Testis (tissue), 2 donors: ENCODE measurements at regions not wholly inside any gene's neighbourhood (a gene's known extent, or its start where the extent isn't known, plus 50 kb on each side); places are given as distances from the start of the nearest gene placed in this dataset.

ENCODE experiments used
- CTCF ChIP-seq, 3 experiments: fragments of 450-650 bp in 2 of 3; fragments of 200-600 bp in 1 of 3; sonication (generic) in 1 of 3; IDR thresholded peaks; one replicate each; pipeline ENCODE4 v1.5.1; 2016 to 2019; ENCODE audit warnings: antibody characterized with exemption in 3 of 3, mild to moderate bottlenecking in 2 of 3, moderate library complexity in 1 of 3
- POLR2A ChIP-seq: fragments of 450-650 bp; IDR thresholded peaks from one replicate; pipeline ENCODE4 v1.6.1; 2017; ENCODE audit warnings: antibody characterized with exemption, mild to moderate bottlenecking, moderate library complexity

- TF ChIP-seq POLR2A (no peak), CTCF (IDR thresholded peaks at IDR 0.05) (no peak)
Observed at GRCh38 chr7:35865287-35865686, 64.4 kb downstream of the SEPTIN7 start.
